ENCODE measurements at regions not wholly inside any gene's neighbourhood (a gene's known extent, or its start where the extent isn't known, plus 50 kb on each side); places are given as distances from the start of the nearest gene placed in this dataset.

DNA sequence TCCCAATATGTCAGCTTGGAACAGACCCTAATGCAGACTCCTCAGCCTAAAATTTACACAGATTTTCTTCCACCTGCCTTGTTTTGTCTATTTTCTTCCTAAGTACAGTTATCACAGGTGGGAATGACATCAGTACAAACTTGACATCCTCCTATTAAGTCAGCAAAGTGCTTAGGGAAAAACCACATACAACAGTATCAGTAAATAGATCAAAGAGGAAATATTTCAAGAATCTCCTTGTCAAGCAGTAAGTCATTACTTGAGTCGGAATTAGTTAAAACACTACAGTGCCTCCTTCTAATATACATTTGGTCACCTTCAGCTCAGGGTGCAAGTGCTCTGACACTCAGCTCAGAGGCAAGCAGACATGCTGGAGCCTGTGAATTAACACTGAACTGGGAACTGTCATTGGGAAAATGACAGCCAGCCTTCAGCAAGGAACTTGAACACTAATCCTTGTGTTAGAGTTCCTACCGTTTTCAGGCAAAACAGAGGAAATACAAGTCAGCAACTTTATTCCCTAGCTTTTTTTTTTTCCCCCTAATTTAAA, 394.3 kb upstream of the HTR2A start:
- no peaks in the 10 kb centered on the region for H3K36me3 ChIP-seq
- H3K4me1 ChIP-seq = peaks cover 0 to 3% (median 0%) of the 10 kb centered on the region in 4 donors
- intact Hi-C loops (cut with DNase I) = no loop called here
- no peak overlapping the region for H3K27ac ChIP-seq (replicated peaks in 1 of 4)
- DNase-seq (ENCODE audit: extremely low spot score) = no peak
- 38% methylated on average over 2 of the region's 2 CpGs for WGBS
- TF ChIP-seq EP300 (IDR thresholded peaks at IDR 0.05) (no peak), POLR2A (IDR thresholded peaks at IDR 0.05; ENCODE audit: low read depth) (no peak), POLR2AphosphoS5 (IDR thresholded peaks at IDR 0.05) (no peak)
- TF ChIP-seq, protein P1, sequence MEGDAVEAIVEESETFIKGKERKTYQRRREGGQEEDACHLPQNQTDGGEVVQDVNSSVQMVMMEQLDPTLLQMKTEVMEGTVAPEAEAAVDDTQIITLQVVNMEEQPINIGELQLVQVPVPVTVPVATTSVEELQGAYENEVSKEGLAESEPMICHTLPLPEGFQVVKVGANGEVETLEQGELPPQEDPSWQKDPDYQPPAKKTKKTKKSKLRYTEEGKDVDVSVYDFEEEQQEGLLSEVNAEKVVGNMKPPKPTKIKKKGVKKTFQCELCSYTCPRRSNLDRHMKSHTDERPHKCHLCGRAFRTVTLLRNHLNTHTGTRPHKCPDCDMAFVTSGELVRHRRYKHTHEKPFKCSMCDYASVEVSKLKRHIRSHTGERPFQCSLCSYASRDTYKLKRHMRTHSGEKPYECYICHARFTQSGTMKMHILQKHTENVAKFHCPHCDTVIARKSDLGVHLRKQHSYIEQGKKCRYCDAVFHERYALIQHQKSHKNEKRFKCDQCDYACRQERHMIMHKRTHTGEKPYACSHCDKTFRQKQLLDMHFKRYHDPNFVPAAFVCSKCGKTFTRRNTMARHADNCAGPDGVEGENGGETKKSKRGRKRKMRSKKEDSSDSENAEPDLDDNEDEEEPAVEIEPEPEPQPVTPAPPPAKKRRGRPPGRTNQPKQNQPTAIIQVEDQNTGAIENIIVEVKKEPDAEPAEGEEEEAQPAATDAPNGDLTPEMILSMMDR (IDR thresholded peaks at IDR 0.05) = no peak
- H3K9me3 ChIP-seq = no peaks in the 10 kb centered on the region
- H3K4me3 ChIP-seq = no peak overlapping the region
- no peaks in the 10 kb centered on the region for H3K27me3 ChIP-seq

DNA sequence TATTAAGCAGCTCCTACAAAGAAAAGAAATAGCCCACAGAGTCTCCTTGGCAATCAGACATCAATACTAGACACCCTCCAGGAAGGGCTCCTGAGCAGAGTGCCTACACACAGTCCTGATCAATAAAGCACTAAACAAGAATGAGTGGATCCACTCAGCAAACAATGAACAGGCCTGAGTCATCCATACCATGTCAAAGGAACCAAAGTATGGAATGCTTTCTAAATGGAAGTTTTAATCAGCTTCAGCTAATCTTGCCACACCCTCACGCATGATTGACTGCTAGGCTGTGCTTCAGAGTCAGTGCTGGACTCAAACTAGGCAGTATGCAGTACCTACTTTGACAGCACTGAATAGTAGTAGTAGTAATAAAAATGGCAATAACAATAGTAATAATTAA, 392.7 kb upstream of the HTR2A start:
- no peak for TF ChIP-seq POLR2AphosphoS5 (IDR thresholded peaks at IDR 0.05)
- H3K27me3 ChIP-seq = no peaks in the 10 kb centered on the region
- WGBS = 93% methylated on average over 1 of the region's 1 CpG
- DNase-seq (ENCODE audit: extremely low spot score) = no peak
- H3K27ac ChIP-seq (replicated peaks in 1 of 4) = no peak overlapping the region
- H3K36me3 ChIP-seq = no peaks in the 10 kb centered on the region
- H3K4me3 ChIP-seq = no peak overlapping the region
- H3K4me1 ChIP-seq = peaks cover 0 to 3% (median 0%) of the 10 kb centered on the region in 4 donors
- intact Hi-C loops (cut with DNase I) = no loop called here
- H3K9me3 ChIP-seq = no peaks in the 10 kb centered on the region

DNA sequence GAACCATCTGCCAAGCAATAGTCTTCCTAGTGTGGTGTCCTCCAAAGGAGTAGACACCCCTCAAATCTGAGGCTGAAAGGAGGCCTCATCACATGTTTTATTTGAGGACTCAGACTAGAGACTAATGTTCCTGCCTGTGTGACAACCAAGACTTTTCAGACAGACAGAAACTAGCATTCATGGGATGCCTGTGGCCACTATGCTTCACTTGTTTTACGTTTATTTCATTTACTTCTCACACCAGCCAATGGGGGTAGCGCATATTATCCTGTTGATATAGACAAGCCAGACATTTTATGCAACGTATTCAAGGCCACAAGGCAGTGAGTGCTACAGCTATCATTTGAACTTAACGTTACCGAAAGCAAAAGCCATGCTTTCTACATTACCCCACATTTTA, 391.7 kb upstream of the HTR2A start:
- Histone ChIP-seq H3K36me3 (no peaks in the 10 kb centered on the region), H3K4me1 (peaks cover 0 to 3% (median 0%) of the 10 kb centered on the region in 4 donors), H3K27ac (replicated peaks in 1 of 4) (no peak overlapping the region), H3K4me3 (no peak overlapping the region), H3K9me3 (no peaks in the 10 kb centered on the region), H3K27me3 (no peaks in the 10 kb centered on the region)
- intact Hi-C loops (cut with DNase I) = no loop called here
- TF ChIP-seq, protein P1 (IDR thresholded peaks at IDR 0.05) = no peak
- TF ChIP-seq EP300 (IDR thresholded peaks at IDR 0.05) (no peak), POLR2A (IDR thresholded peaks at IDR 0.05; ENCODE audit: low read depth) (no peak), POLR2AphosphoS5 (IDR thresholded peaks at IDR 0.05) (no peak)
- no peak for DNase-seq (ENCODE audit: extremely low spot score)
- WGBS = 90% methylated on average over 5 of the region's 5 CpGs

DNA sequence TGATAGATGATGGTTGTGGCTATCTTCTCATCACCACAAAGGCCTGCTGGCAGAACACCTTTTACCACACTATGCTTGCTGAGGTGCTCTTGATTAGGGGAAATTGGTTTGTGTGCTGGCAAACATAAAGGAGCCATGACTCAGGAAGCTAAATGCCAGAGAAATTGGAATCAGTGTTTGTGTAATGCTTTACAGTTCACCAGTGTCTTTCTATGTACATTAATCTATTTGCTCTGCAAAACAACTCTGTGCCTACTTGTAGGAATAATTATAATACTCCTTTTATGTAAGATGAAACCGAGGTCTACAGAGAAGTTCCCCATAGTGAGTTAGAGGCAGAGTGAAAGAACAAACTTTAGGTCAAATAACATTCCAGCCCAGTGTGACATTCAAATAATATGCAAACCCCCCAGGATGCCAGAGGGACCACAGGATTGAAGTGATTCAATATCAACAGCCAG, 390.5 kb upstream of the HTR2A start:
- TF ChIP-seq POLR2A (IDR thresholded peaks at IDR 0.05; ENCODE audit: low read depth) (no peak), EP300 (IDR thresholded peaks at IDR 0.05) (no peak), POLR2AphosphoS5 (IDR thresholded peaks at IDR 0.05) (no peak)
- TF ChIP-seq, protein P1 (IDR thresholded peaks at IDR 0.05) = no peak

DNA sequence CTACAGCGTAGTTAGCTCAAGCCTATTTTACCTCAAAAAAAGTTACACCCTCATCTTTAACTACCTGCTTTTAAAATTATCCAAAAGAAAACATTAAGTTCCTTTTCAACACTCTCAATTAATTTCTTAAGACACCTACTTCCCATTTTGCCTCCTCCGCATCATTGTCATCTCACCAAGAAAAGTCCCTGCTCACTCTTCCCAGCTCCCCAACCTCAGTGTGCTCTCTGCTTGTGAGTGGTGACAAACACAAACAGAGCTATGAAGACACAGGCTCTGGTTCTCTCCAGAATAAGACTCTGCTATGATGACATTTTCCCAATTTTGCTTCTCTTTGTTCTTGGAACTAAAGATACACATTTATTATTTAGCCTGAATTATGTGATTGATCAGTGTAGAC, 385.1 kb upstream of the HTR2A start:
- Histone ChIP-seq H3K27me3 (no peaks in the 10 kb centered on the region), H3K36me3 (no peaks in the 10 kb centered on the region), H3K9me3 (no peaks in the 10 kb centered on the region), H3K4me3 (no peak overlapping the region), H3K27ac (replicated peaks in 1 of 4) (no peak overlapping the region), H3K4me1 (no peaks in the 10 kb centered on the region)
- TF ChIP-seq EP300 (IDR thresholded peaks at IDR 0.05) (no peak), POLR2A (IDR thresholded peaks at IDR 0.05; ENCODE audit: low read depth) (no peak)
- 98% methylated on average over 2 of the region's 2 CpGs for WGBS
- no peak for DNase-seq (ENCODE audit: extremely low spot score)
- intact Hi-C loops (cut with DNase I) = no loop called here

More for the DNA sequence above, 390.5 kb upstream of the HTR2A start:
- no peaks in the 10 kb centered on the region for H3K27me3 ChIP-seq
- H3K9me3 ChIP-seq = no peaks in the 10 kb centered on the region
- 71% methylated on average over 1 of the region's 1 CpG for WGBS
- intact Hi-C loops (cut with DNase I) = no loop called here
- DNase-seq (ENCODE audit: extremely low spot score) = no peak
- no peak overlapping the region for H3K4me3 ChIP-seq
- H3K27ac ChIP-seq (replicated peaks in 1 of 4) = no peak overlapping the region
- peaks cover 0 to 2% (median 0%) of the 10 kb centered on the region in 4 donors for H3K4me1 ChIP-seq
- H3K36me3 ChIP-seq = no peaks in the 10 kb centered on the region

DNA sequence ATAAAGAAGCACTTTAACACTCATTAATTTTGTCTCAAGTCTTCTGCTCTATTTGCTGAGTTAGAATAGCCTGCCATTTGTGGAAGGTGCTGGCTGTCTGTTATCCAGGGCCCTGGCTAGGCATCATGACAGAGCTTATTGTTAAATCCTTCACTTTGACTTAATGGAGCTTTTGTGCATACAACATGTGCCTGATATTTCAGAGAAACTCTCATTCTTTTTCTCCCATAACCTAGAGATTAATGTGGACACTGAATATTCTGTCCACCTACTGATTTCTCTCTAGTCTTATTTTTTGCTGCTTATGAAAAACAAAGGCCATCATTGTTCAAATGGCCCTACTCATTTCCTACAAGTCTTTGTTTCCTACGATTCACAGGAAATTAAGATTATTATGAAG, 383.1 kb upstream of the HTR2A start:
- H3K27ac ChIP-seq (replicated peaks in 1 of 4) = no peak overlapping the region

More for the DNA sequence above, 383.1 kb upstream of the HTR2A start:
- H3K36me3 ChIP-seq = no peaks in the 10 kb centered on the region
- H3K4me1 ChIP-seq = no peaks in the 10 kb centered on the region
- no peaks in the 10 kb centered on the region for H3K27me3 ChIP-seq
- 74% methylated on average over 1 of the region's 1 CpG for WGBS
- no peaks in the 10 kb centered on the region for H3K9me3 ChIP-seq
- intact Hi-C loops (cut with DNase I) = no loop called here
- TF ChIP-seq POLR2AphosphoS5 (IDR thresholded peaks at IDR 0.05) = no peak
- DNase-seq (ENCODE audit: extremely low spot score) = no peak
- no peak overlapping the region for H3K4me3 ChIP-seq

All from esophagus muscularis mucosa (tissue), 4 donors.